A172 (cell line): ENCODE measurements at regions not wholly inside any gene's neighbourhood (a gene's known extent, or its start where the extent isn't known, plus 50 kb on each side); places are given as distances from the start of the nearest gene placed in this dataset.
"Not testable (repeated sequence)": the region's sequence is repeated elsewhere in the genome, so short reads cannot be mapped to it uniquely, and the experiment has no call there.

Source experiments
- DNase-seq: peaks from one replicate; pipeline ENCODE4 v3.0.0-alpha.2; 2015; ENCODE audit warnings: low spot score

- peak; percentile 78 for DNase-seq
Observed at GRCh38 chr10:44278837-44279324, 106.0 kb downstream of the CXCL12 start.

- not testable (repeated sequence) for DNase-seq
Observed at GRCh38 chr10:44268435-44268948, 116.4 kb downstream of the CXCL12 start.

GRCh38 chr10:44267007-44267406, 117.9 kb downstream of the CXCL12 start:
- DNase-seq, result no peak

- no peak for DNase-seq
Observed at GRCh38 chr10:44264244-44264643, 120.7 kb downstream of the CXCL12 start.

- no peak for DNase-seq
Observed at GRCh38 chr10:44263771-44264170, 121.1 kb downstream of the CXCL12 start.

- DNase-seq, result no peak
Observed at GRCh38 chr10:44262551-44263251, 122.2 kb downstream of the CXCL12 start.

GRCh38 chr10:44261710-44262455, 123.0 kb downstream of the CXCL12 start:
- DNase-seq, result peak; percentile 62

GRCh38 chr10:44261296-44261695, 123.6 kb downstream of the CXCL12 start:
- DNase-seq, result no peak

- no peak for DNase-seq
Observed at GRCh38 chr10:44260286-44260928, 124.5 kb downstream of the CXCL12 start.

GRCh38 chr10:44259090-44259874, 125.6 kb downstream of the CXCL12 start:
- no peak for DNase-seq

- DNase-seq, result no peak
Observed at GRCh38 chr10:44258460-44259089, 126.3 kb downstream of the CXCL12 start.

GRCh38 chr10:44258019-44258418, 126.9 kb downstream of the CXCL12 start:
- no peak for DNase-seq

GRCh38 chr10:44253769-44254462, 131.0 kb downstream of the CXCL12 start:
- no peak for DNase-seq

- DNase-seq, result not testable (repeated sequence)
Observed at GRCh38 chr10:44252631-44253030, 132.3 kb downstream of the CXCL12 start.

- DNase-seq, result not testable (repeated sequence)
Observed at GRCh38 chr10:44249933-44250332, 135.0 kb downstream of the CXCL12 start.

- DNase-seq, result peak; percentile 18
Observed at GRCh38 chr10:44249490-44249889, 135.4 kb downstream of the CXCL12 start.

- not testable (repeated sequence) for DNase-seq
Observed at GRCh38 chr10:44246700-44247099, 138.2 kb downstream of the CXCL12 start.

GRCh38 chr10:44246287-44246686, 138.6 kb downstream of the CXCL12 start:
- not testable (repeated sequence) for DNase-seq

GRCh38 chr10:44245601-44245938, 139.3 kb downstream of the CXCL12 start:
- peak; percentile 33 for DNase-seq
